GM20431 (cell line): ENCODE measurements at regions not wholly inside any gene's neighbourhood (a gene's known extent, or its start where the extent isn't known, plus 50 kb on each side); places are given as distances from the start of the nearest gene placed in this dataset.

ENCODE experiments used
- in situ Hi-C: fragments of 300-500 bp; cut with MseI, MboI; formaldehyde crosslinking; loops from one replicate; pipeline ENCODE4 v1.15.0; 2020; ENCODE audit warnings: low sequenced_read_pairs; ENCODE audit not compliant: unreplicated experiment

- in situ Hi-C loops: no loop called here
Observed at GRCh38 chr3:72100601-72101187, 315.7 kb upstream of the PROK2 start.

DNA sequence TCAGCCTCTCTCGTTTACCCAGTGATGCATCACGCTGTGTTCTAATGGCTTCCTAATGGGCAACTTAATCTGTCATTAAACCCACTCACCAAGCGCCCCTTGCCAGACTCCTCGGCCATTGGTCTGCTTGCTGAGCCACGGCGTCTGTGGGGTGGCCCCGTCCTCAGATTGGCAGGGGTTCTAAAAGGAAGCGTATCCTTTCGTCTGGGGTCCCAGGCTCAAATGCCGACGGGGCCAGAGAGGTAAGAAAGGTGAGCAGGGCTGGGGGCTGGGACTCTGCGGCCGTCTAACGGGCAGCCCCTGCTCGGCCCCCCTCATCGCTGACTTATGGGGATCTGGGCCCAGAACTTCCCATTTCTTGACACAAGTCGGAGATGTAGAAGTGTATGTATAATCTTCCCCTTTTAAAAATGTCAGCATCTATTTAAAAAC is 315.1 kb upstream of the PROK2 start:
- in situ Hi-C loops: no loop called here

- in situ Hi-C loops: no loop called here
Observed at GRCh38 chr3:72099326-72100079, 314.6 kb upstream of the PROK2 start.

DNA sequence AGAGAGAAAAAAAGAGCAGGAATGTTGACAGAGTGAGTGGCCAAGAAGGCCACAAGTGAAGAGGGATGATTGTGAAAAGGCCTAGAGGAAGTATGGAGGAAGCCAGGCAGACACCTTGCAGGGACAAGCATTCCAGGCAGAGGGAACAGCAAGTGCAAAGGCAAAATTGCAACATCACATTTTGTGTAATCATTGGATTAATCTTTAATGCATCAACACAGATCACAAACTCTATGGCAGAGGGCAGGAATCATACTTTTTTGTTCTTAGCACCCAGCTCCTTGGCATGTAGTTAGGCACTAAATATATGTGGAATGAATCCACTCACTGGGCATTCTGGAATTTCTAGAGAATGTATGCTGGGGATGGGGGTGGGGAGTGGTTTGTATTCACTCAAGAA is 312.1 kb upstream of the PROK2 start:
- in situ Hi-C loops: no loop called here

DNA sequence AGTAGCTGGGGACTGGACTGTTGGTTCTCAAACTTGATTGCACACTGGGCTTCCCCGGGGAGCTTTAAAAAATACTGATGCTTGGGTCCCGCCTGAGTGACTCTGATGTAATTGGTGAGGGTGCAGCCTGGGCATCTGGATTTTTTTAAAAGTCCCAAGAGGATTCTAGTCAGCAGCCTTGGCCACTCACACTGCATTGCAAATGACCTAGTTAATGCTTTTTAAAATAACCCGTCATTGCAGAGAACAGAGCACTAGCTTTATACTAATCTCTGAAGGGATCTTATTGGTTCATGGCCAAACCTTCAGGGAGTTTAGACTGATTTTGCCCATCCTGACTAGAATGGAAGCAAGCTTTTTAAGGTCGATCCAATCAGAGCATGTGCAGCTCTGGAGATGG is 310.6 kb upstream of the PROK2 start:
- in situ Hi-C loops: no loop called here

DNA sequence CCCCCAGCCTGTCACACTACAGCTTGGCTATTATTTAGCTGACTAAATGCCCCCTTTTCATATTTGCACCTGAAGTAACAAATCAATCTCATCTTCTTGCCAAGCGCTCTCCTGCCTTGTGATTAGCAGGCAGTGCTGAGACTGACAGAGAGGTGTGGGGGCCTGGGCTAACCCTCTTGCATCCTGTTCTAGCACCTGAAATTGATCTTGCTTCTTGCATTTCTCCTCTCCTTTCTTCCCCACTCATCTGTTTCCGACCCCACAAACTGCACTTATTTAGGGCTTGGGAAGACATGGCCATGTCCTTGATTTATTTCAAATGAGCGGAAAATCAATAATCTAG is 309.0 kb upstream of the PROK2 start:
- in situ Hi-C loops: no loop called here

DNA sequence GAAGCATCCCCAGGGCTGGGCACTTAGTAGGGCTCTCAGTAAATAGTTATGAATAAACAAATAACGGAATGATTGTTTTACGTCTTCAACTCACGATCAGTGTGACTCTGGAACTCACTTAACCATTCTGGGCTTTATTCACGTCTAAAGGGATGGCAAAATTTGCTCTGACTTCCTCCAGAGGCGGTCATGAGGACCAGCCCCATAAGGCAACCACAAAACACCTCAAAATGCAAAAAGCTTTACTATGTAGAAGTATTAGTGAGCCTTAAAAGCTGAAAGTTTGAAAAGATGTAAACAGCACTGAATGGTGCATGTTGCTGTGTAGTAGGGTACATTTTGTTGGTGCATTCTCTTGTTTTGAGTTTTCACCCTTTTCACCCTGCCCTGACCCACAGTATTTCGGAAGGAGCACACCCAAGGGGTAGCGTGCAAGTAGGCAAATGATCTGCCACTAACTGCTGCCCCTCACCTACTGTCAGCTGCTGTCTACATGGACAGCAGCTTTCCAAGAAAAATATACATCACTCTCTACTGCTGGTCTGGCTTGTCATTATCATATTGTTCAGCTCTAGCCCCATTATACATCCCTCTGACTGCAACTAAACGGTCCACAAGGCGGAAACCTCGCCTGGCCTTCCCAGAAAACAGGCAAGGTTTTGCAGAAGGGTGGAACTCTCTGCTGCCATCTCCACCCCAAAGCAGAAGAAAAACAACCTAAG is 308.5 kb upstream of the PROK2 start:
- in situ Hi-C loops: no loop called here

- in situ Hi-C loops: no loop called here
Observed at GRCh38 chr3:72092778-72093177, 307.8 kb upstream of the PROK2 start.

GRCh38 chr3:72088486-72089025 is 303.6 kb upstream of the PROK2 start:
- in situ Hi-C loops: no loop called here

DNA sequence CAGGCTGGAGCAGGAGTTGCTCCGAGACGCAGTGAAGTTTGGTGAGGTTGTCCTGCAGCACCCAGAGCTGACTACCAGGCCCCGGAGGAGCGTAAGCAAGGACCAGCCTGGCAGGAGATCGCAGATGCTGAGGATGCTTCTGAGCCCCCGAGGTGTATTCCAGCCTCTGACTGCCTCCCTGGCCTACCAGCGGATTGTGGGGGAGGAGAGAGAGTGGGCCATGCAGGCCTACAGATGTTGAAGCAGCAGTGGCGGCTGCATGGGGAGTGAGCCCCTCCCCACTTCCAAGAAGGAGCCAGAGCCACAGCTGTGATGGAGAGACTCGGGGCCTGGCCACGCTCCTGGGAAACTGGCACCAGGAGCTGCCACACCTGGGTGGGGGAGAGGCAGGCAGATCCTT is 302.5 kb upstream of the PROK2 start:
- in situ Hi-C loops: no loop called here

- in situ Hi-C loops: no loop called here
Observed at GRCh38 chr3:72086743-72087087, 301.8 kb upstream of the PROK2 start.

DNA sequence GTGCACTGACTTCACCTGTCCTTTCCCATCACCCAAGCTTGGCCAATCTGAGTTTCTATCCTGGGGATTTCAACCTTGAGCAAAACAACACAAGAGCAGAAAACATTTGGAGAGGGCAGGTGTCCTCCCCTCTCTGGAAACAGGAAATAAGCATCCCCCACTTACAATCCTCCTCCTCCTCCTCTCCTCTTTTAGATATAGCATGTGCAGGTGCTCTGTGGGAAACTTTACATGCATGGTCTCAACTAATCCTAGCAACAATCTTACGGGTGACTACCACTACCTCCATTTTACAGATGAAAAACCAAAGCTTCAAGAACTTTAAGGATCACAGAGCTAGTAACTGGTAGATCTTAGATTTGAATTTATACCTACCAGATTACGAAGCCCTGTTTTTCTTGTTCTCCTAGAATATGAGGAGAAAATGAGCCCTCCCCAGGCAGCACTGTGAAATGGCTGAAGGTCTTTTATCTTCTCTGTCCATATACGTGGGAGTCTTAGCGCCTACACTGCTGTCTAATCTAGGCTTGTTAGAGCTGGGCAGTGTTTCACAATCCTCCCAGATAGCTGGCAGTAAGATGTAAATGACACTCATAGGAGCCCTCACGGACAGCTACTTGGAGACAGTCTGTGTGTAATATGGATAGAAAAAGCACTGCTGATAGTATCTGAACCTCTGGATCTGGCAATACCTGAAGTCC is 301.2 kb upstream of the PROK2 start:
- in situ Hi-C loops: no loop called here

GRCh38 chr3:72085036-72085435 is 300.1 kb upstream of the PROK2 start:
- in situ Hi-C loops: no loop called here

- in situ Hi-C loops: no loop called here
Observed at GRCh38 chr3:72082776-72083462, 298.0 kb upstream of the PROK2 start.

DNA sequence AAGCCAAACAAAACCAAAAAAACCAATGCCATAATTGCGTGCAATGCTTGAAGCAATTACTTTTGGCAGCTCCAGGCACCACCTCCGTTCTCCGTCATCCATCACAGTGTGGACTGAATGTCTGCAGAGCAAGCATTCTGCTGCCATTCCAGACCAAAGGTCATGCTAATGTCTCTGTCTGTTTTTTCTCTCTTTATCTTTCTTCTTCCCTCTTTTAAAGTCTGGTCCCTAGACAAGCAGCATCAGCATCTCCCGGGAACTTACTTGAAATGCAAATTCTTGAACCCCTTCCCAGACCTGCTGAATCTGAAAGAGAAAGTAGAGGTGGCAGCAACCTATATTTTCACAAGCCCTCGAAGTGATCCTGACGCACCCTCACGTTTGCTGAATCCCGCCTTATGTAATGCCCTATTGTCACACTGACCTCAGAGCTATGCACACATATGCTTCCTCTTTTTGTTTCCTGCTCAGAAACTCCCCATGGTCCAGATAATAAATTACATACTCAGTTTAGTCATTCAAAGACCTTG is 297.3 kb upstream of the PROK2 start:
- in situ Hi-C loops: no loop called here

DNA sequence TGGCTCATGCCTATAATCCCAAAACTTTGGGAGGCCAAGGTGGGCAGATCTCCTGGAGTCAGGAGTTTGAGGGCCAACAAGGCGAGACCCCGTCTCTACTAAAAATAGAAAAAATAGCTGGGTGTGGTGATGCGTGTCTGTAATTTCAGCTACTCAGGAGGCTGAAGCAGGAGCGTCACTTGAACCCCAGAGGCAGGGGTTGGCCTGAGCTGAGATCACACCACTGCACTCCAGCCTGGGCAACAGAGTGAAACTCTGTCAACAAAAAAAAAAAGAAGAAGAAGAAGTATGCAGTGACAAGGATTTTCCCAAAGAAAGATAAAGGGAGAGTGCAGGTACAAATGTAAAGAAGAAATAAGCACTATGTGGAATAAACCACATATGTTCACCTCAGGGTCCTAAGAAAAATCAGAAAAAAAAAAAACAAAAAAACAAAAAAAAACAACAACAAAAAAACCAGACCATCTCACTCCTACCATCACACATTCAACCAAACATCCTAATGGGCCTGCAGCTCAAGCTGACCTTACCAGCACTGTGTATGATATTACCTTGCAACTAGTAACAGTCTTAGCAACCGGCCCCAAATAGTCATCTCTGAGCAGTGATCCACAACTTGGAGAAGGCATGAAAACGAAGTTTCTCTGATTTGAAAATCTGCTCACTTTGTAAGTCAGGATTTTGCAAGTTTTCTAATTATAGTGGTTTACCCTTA is 296.7 kb upstream of the PROK2 start:
- in situ Hi-C loops: no loop called here

GRCh38 chr3:72080800-72081199 is 295.9 kb upstream of the PROK2 start:
- in situ Hi-C loops: no loop called here

DNA sequence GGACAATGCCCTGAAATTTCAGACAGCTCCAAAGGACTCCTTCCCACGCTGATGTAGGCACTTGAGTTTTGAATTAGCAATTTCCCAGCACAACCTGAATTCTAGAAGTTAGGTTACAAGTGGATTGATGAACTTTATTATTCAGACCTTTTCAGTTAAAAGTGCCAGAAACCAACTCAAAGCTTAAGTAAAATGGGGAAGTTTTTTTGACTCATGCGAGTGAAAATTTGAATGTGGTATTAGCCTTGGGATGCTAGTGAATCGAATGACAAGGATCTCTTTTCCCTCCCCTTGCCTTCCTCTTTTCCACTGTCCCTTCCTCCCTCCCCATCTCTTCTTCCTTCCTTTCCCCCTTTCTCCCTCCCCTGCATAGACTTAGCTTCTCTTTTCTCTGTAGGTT is 295.1 kb upstream of the PROK2 start:
- in situ Hi-C loops: no loop called here

DNA sequence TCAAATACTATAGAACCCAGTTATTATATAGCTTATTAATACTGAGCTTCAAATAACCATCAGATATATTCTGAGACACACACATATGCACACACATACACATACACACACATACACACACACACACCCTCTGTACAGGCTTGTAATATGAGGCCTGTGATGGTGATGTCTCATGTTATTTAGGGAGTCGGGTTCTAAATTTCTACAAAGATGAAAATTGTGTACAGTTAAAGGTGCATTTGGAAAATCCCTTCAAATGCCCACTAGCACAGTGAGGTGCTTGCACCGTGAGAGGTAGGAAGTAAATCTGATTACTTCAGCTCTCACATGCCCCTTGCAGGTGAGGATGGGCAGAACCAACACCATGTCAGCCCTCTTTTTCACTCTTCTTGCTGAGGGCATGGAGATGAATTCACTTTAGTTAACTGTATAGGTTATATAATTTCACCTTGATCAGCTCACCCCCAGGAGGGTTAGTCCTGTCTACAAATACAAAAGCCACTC is 294.5 kb upstream of the PROK2 start:
- in situ Hi-C loops: no loop called here
